CD14-positive monocyte (primary cell): ENCODE measurements at regions not wholly inside any gene's neighbourhood (a gene's known extent, or its start where the extent isn't known, plus 50 kb on each side); places are given as distances from the start of the nearest gene placed in this dataset.

ENCODE experiments used
- DNase-seq, 3 donors: peaks; one replicate each; pipeline ENCODE4 v3.0.0-alpha.2; 2011 to 2022
- H2AFZ ChIP-seq: 2 replicates; pipeline ENCODE4 v1.6.0; 2012; ENCODE audit warnings: mild to moderate bottlenecking, low read depth, low read length, inconsistent platforms; ENCODE audit not compliant: insufficient read depth, poor library complexity, severe bottlenecking
- H3K27ac ChIP-seq, 2 donors: 1 replicate in 1 of 2; 2 replicates in 1 of 2; pipeline ENCODE4 v1.5.1; 2012 to 2013; ENCODE audit warnings: low read length in 2 of 2, control low read depth in 1 of 2, inconsistent platforms in 1 of 2, low read depth in 1 of 2, mild to moderate bottlenecking in 1 of 2
- H3K27me3 ChIP-seq, 2 donors: one replicate each; pipeline versions ENCODE4 v1.6.0 to v1.6.1; 2011 to 2013; ENCODE audit warnings: low read length in 2 of 2; ENCODE audit not compliant: control insufficient read depth in 2 of 2, insufficient read depth in 2 of 2
- H3K36me3 ChIP-seq, 2 donors: replicated peaks in 1 of 2; 1 replicate in 1 of 2; 2 replicates in 1 of 2; pipeline versions ENCODE4 v1.5.1 to v1.6.1; 2012 to 2013; ENCODE audit warnings: low read length in 2 of 2, control low read depth in 1 of 2, inconsistent platforms in 1 of 2, mild to moderate bottlenecking in 1 of 2; ENCODE audit not compliant: insufficient read depth in 2 of 2, control insufficient read depth in 1 of 2
- H3K4me1 ChIP-seq, 2 donors: 1 replicate in 1 of 2; 2 replicates in 1 of 2; pipeline versions ENCODE4 v1.5.1 to v1.6.1; 2012 to 2013; ENCODE audit warnings: low read length in 2 of 2, control low read depth in 1 of 2, inconsistent platforms in 1 of 2, mild to moderate bottlenecking in 1 of 2, moderate library complexity in 1 of 2; ENCODE audit not compliant: insufficient read depth in 2 of 2, control insufficient read depth in 1 of 2
- H3K4me2 ChIP-seq: replicated peaks from 2 replicates; pipeline ENCODE3; 2012; ENCODE audit warnings: low read length, moderate library complexity, mild to moderate bottlenecking; ENCODE audit not compliant: poor library complexity, severe bottlenecking; ENCODE audit errors: extremely low read depth
- H3K4me3 ChIP-seq, 3 experiments: fragments of 200-600 bp in 1 of 3; sonication (generic) in 1 of 3; replicated peaks in 1 of 3; 1 replicate in 2 of 3; 2 replicates in 1 of 3; pipeline ENCODE4 v1.5.1; 2011 to 2013; ENCODE audit warnings: low read length in 3 of 3, mild to moderate bottlenecking in 3 of 3, control low read depth in 2 of 3, low read depth in 2 of 3, inconsistent platforms in 1 of 3, moderate library complexity in 1 of 3
- H3K79me2 ChIP-seq: 2 replicates; pipeline ENCODE4 v1.6.0; 2012; ENCODE audit warnings: mild to moderate bottlenecking, control low read depth, inconsistent platforms, low read length, moderate library complexity; ENCODE audit not compliant: insufficient read depth
- H3K9ac ChIP-seq: 2 replicates; pipeline ENCODE4 v1.6.0; 2017; ENCODE audit warnings: low read length, mild to moderate bottlenecking; ENCODE audit not compliant: insufficient read depth, poor library complexity, severe bottlenecking
- H3K9me3 ChIP-seq, 2 donors: replicated peaks in 1 of 2; 1 replicate in 1 of 2; 2 replicates in 1 of 2; pipeline versions ENCODE4 v1.5.1 to v1.6.1; 2012 to 2013; ENCODE audit warnings: low read length in 2 of 2, control low read depth in 1 of 2; ENCODE audit not compliant: control insufficient read depth in 1 of 2, insufficient read depth in 1 of 2
- H4K20me1 ChIP-seq: 2 replicates; pipeline ENCODE4 v1.6.0; 2012; ENCODE audit warnings: mild to moderate bottlenecking, low read length, control low read depth, moderate library complexity; ENCODE audit not compliant: insufficient read depth
- H3K27ac Mint-ChIP-seq, 7 donors: one replicate each; pipeline ENCODE4 v1.8.0; 2020; ENCODE audit warnings: mild to moderate bottlenecking in 7 of 7, mixed read lengths in 7 of 7, moderate library complexity in 6 of 7, inconsistent platforms in 2 of 7
- H3K27me3 Mint-ChIP-seq, 3 donors: one replicate each; pipeline ENCODE4 v1.8.0; 2021 to 2022; ENCODE audit warnings: low read depth in 3 of 3, mild to moderate bottlenecking in 3 of 3, mixed read lengths in 3 of 3, moderate library complexity in 3 of 3, inconsistent platforms in 1 of 3
- H3K36me3 Mint-ChIP-seq, 2 donors: one replicate each; pipeline ENCODE4 v1.8.0; 2020; ENCODE audit warnings: mixed read lengths in 2 of 2, inconsistent platforms in 1 of 2, mild to moderate bottlenecking in 1 of 2
- H3K4me1 Mint-ChIP-seq: one replicate; pipeline ENCODE4 v1.8.0; 2020; ENCODE audit warnings: mild to moderate bottlenecking, mixed read lengths
- H3K4me3 Mint-ChIP-seq, 2 donors: one replicate each; pipeline ENCODE4 v1.8.0; 2020; ENCODE audit warnings: mild to moderate bottlenecking in 2 of 2, mixed read lengths in 2 of 2, moderate library complexity in 1 of 2
- H3K9me3 Mint-ChIP-seq, 7 donors: one replicate each; pipeline ENCODE4 v1.8.0; 2020 to 2022; ENCODE audit warnings: mixed read lengths in 7 of 7, mild to moderate bottlenecking in 6 of 7, moderate library complexity in 6 of 7, inconsistent platforms in 2 of 7
- CTCF ChIP-seq: fragments of 200-600 bp; IDR thresholded peaks from one replicate; pipeline ENCODE4 v1.8.0; 2022; ENCODE audit warnings: antibody characterized with exemption, mild to moderate bottlenecking
- WGBS: methylation state at CpG from one replicate; pipeline ENCODE4 v1.1.5; 2013; ENCODE audit warnings: missing lambda C conversion rate; ENCODE audit not compliant: insufficient coverage; 5-methylcytosine and 5-hydroxymethylcytosine counted together
- intact Hi-C, 2 donors: fragments of 100-400 bp; cut with micrococcal nuclease; formaldehyde crosslinking; loops; one replicate each; pipeline versions ENCODE4 v1.15.0 to v1.15.1; 2023

DNA sequence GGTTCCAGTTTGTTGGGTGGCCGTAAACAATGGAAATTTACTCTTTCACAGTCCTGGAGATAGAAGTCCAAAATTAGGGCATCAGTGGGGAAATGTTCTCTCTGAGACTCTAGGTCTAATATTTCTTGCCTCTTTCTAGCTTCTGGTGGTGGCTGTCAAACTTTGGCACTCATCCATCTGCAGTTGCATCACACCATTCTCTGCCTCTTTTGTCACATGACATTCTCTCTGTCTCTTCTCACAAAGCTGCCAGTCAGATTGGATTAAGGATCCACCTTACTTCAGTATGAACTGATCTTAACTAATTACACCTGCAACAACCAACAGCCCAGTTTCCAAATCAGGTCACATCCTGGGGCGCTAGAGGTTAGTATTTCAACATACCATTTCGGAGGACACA lies 222.9 kb upstream of the FTMT start:
- Histone ChIP-seq H3K79me2 (no peaks in the 10 kb centered on the region), H4K20me1 (no peaks in the 10 kb centered on the region), H3K9me3 (no peaks in the 10 kb centered on the region), H3K27me3 (no peaks in the 10 kb centered on the region), H2AFZ (no peak overlapping the region), H3K9ac (no peak overlapping the region), H3K4me3 (no peak overlapping the region), H3K36me3 (no peaks in the 10 kb centered on the region), H3K4me1 (no peaks in the 10 kb centered on the region), H3K27ac (no peak overlapping the region), H3K4me2 (no peak overlapping the region)
- Mint-ChIP-seq H3K4me1 (no peaks in the 10 kb centered on the region), H3K36me3 (no peaks in the 10 kb centered on the region), H3K9me3 (peaks cover 0 to 3% (median 0%) of the 10 kb centered on the region in 7 donors), H3K27ac (no peak overlapping the region), H3K4me3 (no peak overlapping the region), H3K27me3 (peaks cover 0 to 2% (median 2%) of the 10 kb centered on the region in 3 donors)
- intact Hi-C loops = no loop called here
- WGBS = 53% methylated on average over 2 of the region's 3 CpGs
- DNase-seq = no peak
- no peak for TF ChIP-seq CTCF

GRCh38 chr5:121630402-121630801 lies 221.3 kb upstream of the FTMT start:
- Mint-ChIP-seq H3K4me3 (no peak overlapping the region), H3K4me1 (no peaks in the 10 kb centered on the region), H3K9me3 (peaks cover 0 to 3% (median 0%) of the 10 kb centered on the region in 7 donors), H3K27ac (no peak overlapping the region), H3K36me3 (no peaks in the 10 kb centered on the region), H3K27me3 (peaks cover 0 to 2% (median 2%) of the 10 kb centered on the region in 3 donors)
- Histone ChIP-seq H3K9ac (no peak overlapping the region), H3K4me1 (no peaks in the 10 kb centered on the region), H4K20me1 (no peaks in the 10 kb centered on the region), H3K4me2 (no peak overlapping the region), H3K27ac (no peak overlapping the region), H3K36me3 (no peaks in the 10 kb centered on the region), H3K9me3 (no peaks in the 10 kb centered on the region), H3K4me3 (no peak overlapping the region), H3K27me3 (no peaks in the 10 kb centered on the region), H3K79me2 (no peaks in the 10 kb centered on the region), H2AFZ (no peak overlapping the region)
- intact Hi-C loops = no loop called here
- no peak for DNase-seq
- WGBS = 60% methylated on average over 1 of the region's 5 CpGs
- no peak for TF ChIP-seq CTCF
